MM.1S (cell line): ENCODE measurements at regions not wholly inside any gene's neighbourhood (a gene's known extent, or its start where the extent isn't known, plus 50 kb on each side); places are given as distances from the start of the nearest gene placed in this dataset.
"Not testable (repeated sequence)": the region's sequence is repeated elsewhere in the genome, so short reads cannot be mapped to it uniquely, and the experiment has no call there.

ENCODE experiments used
- EZH2 ChIP-seq: fragments of 300-600 bp; sonication (generic); optimal IDR thresholded peaks from 2 replicates; pipeline ENCODE3; 2017; ENCODE audit warnings: low read depth, mild to moderate bottlenecking, antibody characterized with exemption, low read length, mixed read lengths
- EZH2phosphoT487 ChIP-seq: fragments of 300-600 bp; sonication (generic); IDR thresholded peaks from 2 replicates; pipeline ENCODE4 v1.6.1; 2018; ENCODE audit warnings: antibody characterized with exemption, low read length
- TF ChIP-seq, protein P1 (sequence below): fragments of 300-600 bp; sonication (generic); IDR thresholded peaks from 2 replicates; pipeline ENCODE4 v1.5.1; 2016; ENCODE audit warnings: antibody characterized with exemption, low read length, mixed read lengths

DNA sequence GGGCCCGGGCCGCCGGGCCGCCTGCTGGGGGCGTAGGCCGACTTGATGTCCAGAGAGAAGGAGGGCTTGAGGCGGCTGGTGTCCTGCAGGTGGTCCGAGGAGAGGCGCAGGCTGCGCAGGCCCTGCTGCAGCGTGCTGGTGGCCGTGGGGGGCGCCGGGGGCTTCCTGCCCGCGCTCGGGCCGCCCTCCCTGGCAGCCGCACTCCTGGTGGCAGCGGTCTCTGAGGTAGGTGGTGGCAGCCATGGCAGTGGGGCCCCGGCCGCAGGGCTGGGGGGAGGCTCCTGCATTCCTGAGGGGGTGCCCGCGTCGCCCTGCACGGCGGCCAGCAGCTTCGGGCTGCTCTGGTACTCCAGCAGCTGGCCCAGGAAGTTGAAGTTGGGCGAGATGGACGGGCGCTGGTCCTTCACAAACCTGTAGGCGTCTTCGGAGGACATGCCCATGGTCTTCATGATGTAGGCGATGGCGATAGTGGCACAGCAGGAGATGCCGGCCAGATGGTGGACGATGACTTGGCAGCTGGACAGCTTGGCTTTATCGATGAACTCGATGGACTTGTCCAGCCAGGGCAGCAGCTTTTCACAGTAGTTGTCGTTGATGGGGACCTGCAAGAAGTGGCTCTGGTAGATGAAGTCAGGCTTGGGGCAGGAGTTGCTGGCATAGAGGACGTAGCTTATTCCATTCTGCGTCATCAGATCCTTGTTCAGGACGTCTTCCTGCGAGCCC, 136.1 kb upstream of the PTPN20 start:
- not testable (repeated sequence) for TF ChIP-seq EZH2phosphoT487, EZH2
- TF ChIP-seq, protein P1, sequence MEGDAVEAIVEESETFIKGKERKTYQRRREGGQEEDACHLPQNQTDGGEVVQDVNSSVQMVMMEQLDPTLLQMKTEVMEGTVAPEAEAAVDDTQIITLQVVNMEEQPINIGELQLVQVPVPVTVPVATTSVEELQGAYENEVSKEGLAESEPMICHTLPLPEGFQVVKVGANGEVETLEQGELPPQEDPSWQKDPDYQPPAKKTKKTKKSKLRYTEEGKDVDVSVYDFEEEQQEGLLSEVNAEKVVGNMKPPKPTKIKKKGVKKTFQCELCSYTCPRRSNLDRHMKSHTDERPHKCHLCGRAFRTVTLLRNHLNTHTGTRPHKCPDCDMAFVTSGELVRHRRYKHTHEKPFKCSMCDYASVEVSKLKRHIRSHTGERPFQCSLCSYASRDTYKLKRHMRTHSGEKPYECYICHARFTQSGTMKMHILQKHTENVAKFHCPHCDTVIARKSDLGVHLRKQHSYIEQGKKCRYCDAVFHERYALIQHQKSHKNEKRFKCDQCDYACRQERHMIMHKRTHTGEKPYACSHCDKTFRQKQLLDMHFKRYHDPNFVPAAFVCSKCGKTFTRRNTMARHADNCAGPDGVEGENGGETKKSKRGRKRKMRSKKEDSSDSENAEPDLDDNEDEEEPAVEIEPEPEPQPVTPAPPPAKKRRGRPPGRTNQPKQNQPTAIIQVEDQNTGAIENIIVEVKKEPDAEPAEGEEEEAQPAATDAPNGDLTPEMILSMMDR: not testable (repeated sequence)
